GM12864 (cell line): ENCODE measurements at regions not wholly inside any gene's neighbourhood (a gene's known extent, or its start where the extent isn't known, plus 50 kb on each side); places are given as distances from the start of the nearest gene placed in this dataset.

Experiments used
- DNase-seq: peaks from one replicate; pipeline ENCODE4 v3.0.0-alpha.2; 2011; ENCODE audit warnings: low read depth
- H3K4me3 ChIP-seq: 2 replicates; pipeline ENCODE4 v1.5.1; 2011; ENCODE audit warnings: mild to moderate bottlenecking, low read depth, low read length, control low read depth
- TF ChIP-seq, protein P1 (sequence below): IDR thresholded peaks from 2 replicates; pipeline ENCODE4 v1.5.1; 2011; ENCODE audit warnings: low read depth, mild to moderate bottlenecking, moderate library complexity, low read length, control low read depth, inconsistent platforms; ENCODE audit errors: missing control alignments

DNA sequence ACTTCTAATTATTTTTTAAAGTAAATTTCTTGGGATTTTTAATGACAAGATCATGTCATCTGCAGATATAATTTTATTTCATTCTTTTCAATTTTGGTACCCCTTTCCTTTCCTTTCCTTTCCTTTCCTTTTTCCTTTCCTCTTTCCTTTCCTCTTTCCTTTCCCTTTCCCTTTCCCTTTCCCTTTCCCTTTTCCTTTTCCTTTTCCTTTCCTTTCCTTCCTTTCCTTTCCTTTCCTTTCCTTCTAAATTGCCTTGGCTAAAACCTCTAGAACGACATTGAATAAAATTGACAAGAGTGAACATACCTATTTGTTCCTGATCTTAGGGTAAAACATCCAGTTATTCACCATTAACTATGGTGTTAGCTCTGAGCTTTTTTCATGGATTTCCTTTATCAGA is 334.1 kb downstream of the NDFIP2 start:
- no peak overlapping the region for H3K4me3 ChIP-seq
- TF ChIP-seq, protein P1, sequence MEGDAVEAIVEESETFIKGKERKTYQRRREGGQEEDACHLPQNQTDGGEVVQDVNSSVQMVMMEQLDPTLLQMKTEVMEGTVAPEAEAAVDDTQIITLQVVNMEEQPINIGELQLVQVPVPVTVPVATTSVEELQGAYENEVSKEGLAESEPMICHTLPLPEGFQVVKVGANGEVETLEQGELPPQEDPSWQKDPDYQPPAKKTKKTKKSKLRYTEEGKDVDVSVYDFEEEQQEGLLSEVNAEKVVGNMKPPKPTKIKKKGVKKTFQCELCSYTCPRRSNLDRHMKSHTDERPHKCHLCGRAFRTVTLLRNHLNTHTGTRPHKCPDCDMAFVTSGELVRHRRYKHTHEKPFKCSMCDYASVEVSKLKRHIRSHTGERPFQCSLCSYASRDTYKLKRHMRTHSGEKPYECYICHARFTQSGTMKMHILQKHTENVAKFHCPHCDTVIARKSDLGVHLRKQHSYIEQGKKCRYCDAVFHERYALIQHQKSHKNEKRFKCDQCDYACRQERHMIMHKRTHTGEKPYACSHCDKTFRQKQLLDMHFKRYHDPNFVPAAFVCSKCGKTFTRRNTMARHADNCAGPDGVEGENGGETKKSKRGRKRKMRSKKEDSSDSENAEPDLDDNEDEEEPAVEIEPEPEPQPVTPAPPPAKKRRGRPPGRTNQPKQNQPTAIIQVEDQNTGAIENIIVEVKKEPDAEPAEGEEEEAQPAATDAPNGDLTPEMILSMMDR = no peak
- DNase-seq = no peak

DNA sequence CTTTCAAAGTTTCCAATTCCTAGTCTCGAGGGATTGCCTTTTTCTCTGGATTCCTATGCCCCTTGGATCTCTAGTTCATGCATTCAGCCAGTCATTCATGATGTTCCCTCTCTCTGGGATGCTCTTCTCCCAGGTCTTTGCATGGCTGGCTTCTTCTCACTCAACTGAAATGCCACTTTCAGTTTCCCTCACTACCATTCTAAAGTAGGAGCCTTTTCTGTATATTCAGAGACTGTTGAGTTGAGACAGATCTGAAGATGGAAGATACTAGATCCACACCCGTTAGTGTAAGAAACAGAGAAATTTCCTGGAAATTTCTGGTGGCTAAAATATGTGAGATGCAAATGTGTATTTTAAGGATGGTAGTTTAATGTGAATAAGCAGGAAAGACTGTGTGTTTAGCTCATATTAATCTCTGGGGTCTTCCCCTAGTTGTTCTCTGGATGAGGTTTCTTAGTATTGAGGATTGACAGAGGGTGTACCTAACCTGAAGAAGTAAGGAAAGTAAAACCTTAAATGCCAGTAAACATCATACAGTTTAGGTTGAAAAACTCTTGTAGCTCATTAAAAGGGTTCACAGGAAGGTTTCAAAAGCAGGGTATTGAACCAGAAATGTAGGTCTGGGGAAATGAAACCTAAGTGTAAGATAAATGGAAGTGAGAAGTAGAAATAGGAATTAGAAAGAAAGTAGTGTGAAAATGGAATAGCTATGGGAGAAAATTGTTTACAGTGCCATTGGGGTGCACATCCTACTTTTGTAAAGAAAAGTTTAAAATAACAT is 331.3 kb downstream of the NDFIP2 start:
- TF ChIP-seq, protein P1 = no peak
- no peak overlapping the region for H3K4me3 ChIP-seq
- no peak for DNase-seq

DNA sequence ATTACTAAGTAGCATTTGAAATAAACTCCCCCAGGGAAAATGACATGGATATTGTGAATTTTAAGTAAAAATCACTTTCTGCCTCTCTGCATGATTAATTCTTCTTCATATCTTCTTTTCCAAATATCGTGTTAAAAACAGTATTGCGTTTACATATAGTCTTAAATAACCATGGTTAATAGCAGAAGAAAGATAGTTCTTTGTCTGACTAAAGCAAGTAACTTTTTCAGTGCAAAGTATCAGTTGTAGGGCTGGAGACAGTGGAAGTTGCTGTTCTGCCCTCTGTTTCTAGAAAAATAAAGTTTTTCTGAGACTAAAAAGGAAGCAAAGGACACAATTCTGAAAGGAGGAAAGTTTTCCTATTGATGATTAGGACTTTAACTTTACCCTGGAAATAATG is 330.2 kb downstream of the NDFIP2 start:
- no peak overlapping the region for H3K4me3 ChIP-seq
- TF ChIP-seq, protein P1 = no peak
- DNase-seq = no peak

DNA sequence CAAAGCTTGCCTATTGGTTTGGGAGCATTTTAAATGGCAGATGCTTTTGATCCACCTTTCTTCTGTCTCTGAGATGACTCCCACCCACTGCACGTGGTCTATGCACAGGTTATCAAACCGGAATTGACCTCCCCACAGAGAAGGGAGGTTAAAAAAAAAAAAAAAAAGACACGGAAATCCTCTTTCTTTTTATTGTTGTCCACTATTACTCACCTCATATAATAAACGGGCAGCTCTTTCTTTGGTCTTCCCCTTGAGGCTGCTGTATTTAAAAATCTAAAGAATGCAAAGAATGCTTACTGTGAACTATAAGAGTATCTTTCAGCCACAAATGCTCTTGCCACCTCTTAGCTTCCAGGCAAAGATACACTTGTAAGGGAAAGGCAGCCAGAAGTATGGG is 329.7 kb downstream of the NDFIP2 start:
- no peak for DNase-seq
- TF ChIP-seq, protein P1 = no peak

DNA sequence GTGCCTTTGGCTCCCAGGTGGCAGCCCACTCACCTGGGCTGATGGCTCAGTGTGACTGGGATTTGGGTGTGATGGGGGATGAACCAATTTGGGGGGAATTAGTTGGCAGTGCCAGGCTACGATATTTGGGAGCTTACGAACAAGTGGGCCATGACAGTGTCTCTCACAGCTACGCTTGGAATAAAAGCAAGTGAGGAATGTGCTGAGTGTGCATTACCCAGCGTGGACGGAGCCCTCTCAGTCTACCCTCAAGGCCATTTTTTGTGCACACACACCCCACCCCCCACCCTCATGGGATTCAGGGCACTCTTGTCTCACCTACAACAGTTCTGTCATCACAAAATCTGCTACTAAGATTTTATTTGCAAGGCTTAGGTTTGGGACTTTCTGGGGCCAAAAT is 329.1 kb downstream of the NDFIP2 start:
- no peak for DNase-seq
- no peak overlapping the region for H3K4me3 ChIP-seq
- TF ChIP-seq, protein P1 = no peak

More for the DNA sequence above, 329.7 kb downstream of the NDFIP2 start:
- no peak overlapping the region for H3K4me3 ChIP-seq

DNA sequence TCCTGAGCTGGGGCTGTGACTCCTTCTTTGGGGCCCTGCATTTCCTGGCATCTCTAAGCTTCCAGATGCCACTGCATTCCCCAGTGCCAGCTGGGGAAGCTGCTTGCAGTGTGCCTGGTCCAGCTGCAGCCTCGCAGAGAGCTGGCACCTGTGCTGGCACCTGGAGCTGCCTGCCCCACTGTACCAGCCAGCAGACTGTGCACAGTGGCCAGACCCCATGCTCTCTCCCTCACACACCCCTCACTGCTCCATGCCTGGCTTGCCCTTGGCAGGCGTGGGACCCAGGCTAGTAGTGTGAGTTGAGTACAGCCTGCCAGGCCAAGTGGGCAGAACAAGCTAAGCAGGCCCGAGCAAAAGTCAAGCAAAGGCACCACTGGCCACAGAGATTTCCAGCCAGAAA is 327.5 kb downstream of the NDFIP2 start:
- no peak overlapping the region for H3K4me3 ChIP-seq
- no peak for DNase-seq
- TF ChIP-seq, protein P1 = no peak

DNA sequence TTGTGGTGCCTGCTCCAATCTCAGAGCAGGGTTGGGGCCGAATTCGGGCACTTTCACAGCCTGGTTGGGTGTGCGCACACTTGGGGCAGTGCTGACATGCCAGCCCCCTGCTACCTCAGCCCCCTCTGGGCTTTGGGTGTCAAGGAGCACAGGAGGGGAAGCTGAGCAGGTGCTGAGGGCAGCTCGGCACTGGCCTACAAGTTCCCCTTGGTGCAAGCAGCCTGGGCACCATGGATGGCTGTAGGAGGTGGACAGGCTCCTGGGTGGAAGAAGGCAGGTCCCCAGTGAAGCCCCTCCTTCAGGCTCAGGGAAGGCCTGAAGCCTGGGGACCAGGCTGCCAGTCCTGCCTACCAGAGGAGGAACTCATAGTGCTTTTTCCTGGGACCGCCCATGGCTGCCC is 326.6 kb downstream of the NDFIP2 start:
- no peak overlapping the region for H3K4me3 ChIP-seq
- TF ChIP-seq, protein P1 = no peak
- no peak for DNase-seq
